H9 (cell line): ENCODE measurements at regions not wholly inside any gene's neighbourhood (a gene's known extent, or its start where the extent isn't known, plus 50 kb on each side); places are given as distances from the start of the nearest gene placed in this dataset.

Experiments used
- DNase-seq: peaks from one replicate; pipeline ENCODE4 v3.0.0-alpha.2; 2017
- H2AFZ ChIP-seq: one replicate; pipeline ENCODE4 v1.6.1; 2013; ENCODE audit warnings: mild to moderate bottlenecking, low read length, control low read depth, moderate library complexity
- H2AK5ac ChIP-seq: 2 replicates; pipeline ENCODE4 v1.6.1; 2013; ENCODE audit warnings: low read length, control low read depth, mixed read lengths; ENCODE audit not compliant: insufficient read length
- H2BK120ac ChIP-seq: one replicate; pipeline ENCODE4 v1.6.1; 2013; ENCODE audit warnings: low read depth, mild to moderate bottlenecking, low read length, control low read depth, inconsistent platforms; ENCODE audit not compliant: poor library complexity, severe bottlenecking
- H2BK12ac ChIP-seq: 2 replicates; pipeline ENCODE4 v1.6.1; 2013; ENCODE audit warnings: low read length, control low read depth, mixed read lengths, low read depth; ENCODE audit not compliant: insufficient read length
- H2BK15ac ChIP-seq: 2 replicates; pipeline ENCODE4 v1.6.1; 2013; ENCODE audit warnings: low read depth, low read length, control low read depth
- H2BK20ac ChIP-seq: one replicate; pipeline ENCODE4 v1.6.1; 2013; ENCODE audit warnings: low read depth, mild to moderate bottlenecking, low read length, control low read depth, inconsistent platforms; ENCODE audit not compliant: poor library complexity, severe bottlenecking
- H2BK5ac ChIP-seq: 2 replicates; pipeline ENCODE4 v1.6.1; 2013; ENCODE audit warnings: low read length, control low read depth, mixed read lengths; ENCODE audit not compliant: insufficient read length
- H3K14ac ChIP-seq: 2 replicates; pipeline ENCODE4 v1.6.1; 2013; ENCODE audit warnings: low read length, control low read depth; ENCODE audit not compliant: insufficient read depth
- H3K18ac ChIP-seq: 2 replicates; pipeline ENCODE4 v1.6.1; 2013; ENCODE audit warnings: low read depth, mild to moderate bottlenecking, mixed read lengths, low read length, control low read depth; ENCODE audit not compliant: insufficient read length
- H3K23ac ChIP-seq: 2 replicates; pipeline ENCODE4 v1.6.1; 2013; ENCODE audit warnings: low read length, control low read depth, mixed read lengths, low read depth; ENCODE audit not compliant: insufficient read length
- H3K23me2 ChIP-seq: 2 replicates; pipeline ENCODE4 v1.6.1; 2013; ENCODE audit warnings: low read depth, mild to moderate bottlenecking, mixed read lengths, low read length, control low read depth; ENCODE audit not compliant: insufficient read length, poor library complexity, severe bottlenecking
- H3K27ac ChIP-seq: 2 replicates; pipeline ENCODE4 v1.5.1; 2013; ENCODE audit warnings: low read length, control low read depth, mixed read lengths, low read depth; ENCODE audit not compliant: insufficient read length
- H3K27me3 ChIP-seq: 2 replicates; pipeline ENCODE4 v1.6.1; 2013; ENCODE audit warnings: low read length, control low read depth, inconsistent platforms; ENCODE audit not compliant: insufficient read depth
- H3K4ac ChIP-seq: 2 replicates; pipeline ENCODE4 v1.6.1; 2013; ENCODE audit warnings: low read depth, mild to moderate bottlenecking, control low read depth, inconsistent platforms, low read length, moderate library complexity
- H3K4me1 ChIP-seq: 2 replicates; pipeline ENCODE4 v1.6.1; 2013; ENCODE audit warnings: low read length, control low read depth, inconsistent platforms; ENCODE audit not compliant: insufficient read depth
- H3K4me2 ChIP-seq: 2 replicates; pipeline ENCODE4 v1.6.1; 2013; ENCODE audit warnings: low read length, control low read depth, mixed read lengths; ENCODE audit not compliant: insufficient read length, insufficient read depth
- H3K56ac ChIP-seq: 2 replicates; pipeline ENCODE4 v1.6.1; 2013; ENCODE audit warnings: low read depth, mild to moderate bottlenecking, mixed read lengths, low read length, control low read depth; ENCODE audit not compliant: insufficient read length
- H3K79me1 ChIP-seq: 2 replicates; pipeline ENCODE4 v1.6.1; 2013; ENCODE audit warnings: low read depth, mild to moderate bottlenecking, moderate library complexity, low read length, control low read depth, inconsistent platforms; ENCODE audit not compliant: insufficient read depth, poor library complexity, severe bottlenecking
- H3K79me2 ChIP-seq: 2 replicates; pipeline ENCODE4 v1.6.1; 2013; ENCODE audit warnings: low read length, control low read depth, inconsistent platforms; ENCODE audit not compliant: insufficient read depth
- H3K9ac ChIP-seq: 2 replicates; pipeline ENCODE4 v1.6.1; 2013; ENCODE audit warnings: low read length, control low read depth, mixed read lengths; ENCODE audit not compliant: insufficient read length; ENCODE audit errors: extremely low read depth
- H3K9me3 ChIP-seq: one replicate; pipeline ENCODE4 v1.6.1; 2013; ENCODE audit warnings: low read depth, low read length, inconsistent platforms; ENCODE audit not compliant: control insufficient read depth
- H3T11ph ChIP-seq: one replicate; pipeline ENCODE4 v1.6.1; 2013; ENCODE audit warnings: mild to moderate bottlenecking, low read length, control low read depth, inconsistent platforms
- H4K20me1 ChIP-seq: one replicate; pipeline ENCODE4 v1.6.1; 2013; ENCODE audit not compliant: control insufficient read depth, insufficient read length, insufficient read depth
- H4K5ac ChIP-seq: 2 replicates; pipeline ENCODE4 v1.6.1; 2013; ENCODE audit warnings: low read depth, mild to moderate bottlenecking, mixed read lengths, low read length, control low read depth; ENCODE audit not compliant: insufficient read length
- H4K8ac ChIP-seq: replicated peaks from 2 replicates; pipeline ENCODE4 v1.6.1; 2013; ENCODE audit warnings: low read length, control low read depth, mixed read lengths, low read depth; ENCODE audit not compliant: insufficient read length
- H4K91ac ChIP-seq: 2 replicates; pipeline ENCODE4 v1.6.1; 2013; ENCODE audit warnings: low read depth, mild to moderate bottlenecking, moderate library complexity, mixed read lengths, low read length, control low read depth; ENCODE audit not compliant: insufficient read length
- H3K27ac Mint-ChIP-seq, 3 experiments: 2 replicates in 2 of 3; 3 replicates in 1 of 3; pipeline ENCODE4 v1.8.0; 2020 to 2021; ENCODE audit warnings: mixed read lengths in 3 of 3, mild to moderate bottlenecking in 1 of 3, moderate library complexity in 1 of 3
- H3K27me3 Mint-ChIP-seq: 2 replicates; pipeline ENCODE4 v1.8.0; 2021; ENCODE audit warnings: low read depth, mild to moderate bottlenecking, moderate library complexity, mixed read lengths
- H3K36me3 Mint-ChIP-seq, 3 experiments: 2 replicates in 2 of 3; 3 replicates in 1 of 3; pipeline ENCODE4 v1.8.0; 2020 to 2021; ENCODE audit warnings: low read depth in 3 of 3, mixed read lengths in 3 of 3; ENCODE audit not compliant: insufficient read depth in 1 of 3
- H3K4me1 Mint-ChIP-seq, 2 experiments: 2 replicates each; pipeline ENCODE4 v1.8.0; 2020; ENCODE audit warnings: mixed read lengths in 2 of 2
- H3K4me3 Mint-ChIP-seq, 2 experiments: 2 replicates in 1 of 2; 3 replicates in 1 of 2; pipeline ENCODE4 v1.8.0; 2020 to 2021; ENCODE audit warnings: mild to moderate bottlenecking in 2 of 2, mixed read lengths in 2 of 2, moderate library complexity in 1 of 2
- H3K9me3 Mint-ChIP-seq, 2 experiments: 2 replicates in 1 of 2; 3 replicates in 1 of 2; pipeline ENCODE4 v1.8.0; 2020; ENCODE audit warnings: mild to moderate bottlenecking in 2 of 2, mixed read lengths in 2 of 2, moderate library complexity in 1 of 2
- CTCF ChIP-seq: fragments of 200-600 bp; sonication (generic); conservative IDR thresholded peaks from 3 replicates; pipeline ENCODE4 v1.8.0; 2021; ENCODE audit warnings: antibody characterized with exemption, mild to moderate bottlenecking
- WGBS: extraction: QIAGEN DNeasy Blood & Tissue Kit; methylation state at CpG from one replicate; pipeline ENCODE4 v1.1.7; 2013; ENCODE audit warnings: missing lambda C conversion rate, low lambda C conversion rate, mixed read lengths; ENCODE audit not compliant: insufficient read length; ENCODE audit errors: extremely low coverage; 5-methylcytosine and 5-hydroxymethylcytosine counted together

- Histone ChIP-seq H3K9me3 (no peaks in the 10 kb centered on the region), H3K23ac (no peak overlapping the region), H3K4ac (no peak overlapping the region), H3T11ph (no peak overlapping the region), H3K9ac (no peak overlapping the region), H3K4me2 (no peak overlapping the region), H3K27me3 (no peaks in the 10 kb centered on the region), H3K56ac (no peak overlapping the region), H2BK12ac (no peak overlapping the region), H4K20me1 (no peaks in the 10 kb centered on the region), H3K79me2 (no peaks in the 10 kb centered on the region), H3K79me1 (no peaks in the 10 kb centered on the region), H3K18ac (no peak overlapping the region), H4K8ac (no peak overlapping the region), H3K27ac (no peak overlapping the region), H2BK5ac (no peak overlapping the region), H2BK120ac (no peak overlapping the region), H2AFZ (no peak overlapping the region), H4K5ac (no peak overlapping the region), H3K23me2 (no peaks in the 10 kb centered on the region), H2BK20ac (no peak overlapping the region), H4K91ac (no peak overlapping the region), H3K4me1 (no peaks in the 10 kb centered on the region), H2AK5ac (no peak overlapping the region), H2BK15ac (no peak overlapping the region), H3K14ac (no peak overlapping the region)
- H3K4me1 Mint-ChIP-seq, result peaks cover 2 to 29% of the 10 kb centered on the region in 2 experiments
- H3K9me3 Mint-ChIP-seq, result no peaks in the 10 kb centered on the region; a peak in 1 of 5 replicates
- no peak for TF ChIP-seq CTCF
- H3K4me3 Mint-ChIP-seq, result no peak overlapping the region
- H3K27ac Mint-ChIP-seq, result no peak overlapping the region; a peak in 1 of 7 replicates
- H3K27me3 Mint-ChIP-seq, result no peaks in the 10 kb centered on the region
- DNase-seq, result no peak
- WGBS, result no CpG with 5 or more reads among the region's 13 CpGs
- no peaks in the 10 kb centered on the region; a peak in 1 of 7 replicates for H3K36me3 Mint-ChIP-seq
These were observed 139.3 kb upstream of the IER5L start for GRCh38 chr9:129317179-129318011.
